NCI-H2081 treated with DMSO at 0.1 percent for 48 hours (cell line): ENCODE measurements at regions not wholly inside any gene's neighbourhood (a gene's known extent, or its start where the extent isn't known, plus 50 kb on each side); places are given as distances from the start of the nearest gene placed in this dataset.
"Not testable (repeated sequence)": the region's sequence is repeated elsewhere in the genome, so short reads cannot be mapped to it uniquely, and the experiment has no call there.

Experiments used
- DNase-seq: peaks from one replicate; lab custom pipeline; 2025; lab: John Stamatoyannopoulos, UW

GRCh38 chr3:22318325-22318724 is 567.3 kb upstream of the ZNF385D start:
- DNase-seq = no peak

- DNase-seq = no peak
Measured at GRCh38 chr3:22319446-22319845, 568.4 kb upstream of the ZNF385D start.

- no peak for DNase-seq
Measured at GRCh38 chr3:22322861-22323260, 571.9 kb upstream of the ZNF385D start.

- DNase-seq = no peak
Measured at GRCh38 chr3:22326305-22326704, 575.3 kb upstream of the ZNF385D start.

GRCh38 chr3:22334996-22335395 is 584.0 kb upstream of the ZNF385D start:
- no peak for DNase-seq

DNA sequence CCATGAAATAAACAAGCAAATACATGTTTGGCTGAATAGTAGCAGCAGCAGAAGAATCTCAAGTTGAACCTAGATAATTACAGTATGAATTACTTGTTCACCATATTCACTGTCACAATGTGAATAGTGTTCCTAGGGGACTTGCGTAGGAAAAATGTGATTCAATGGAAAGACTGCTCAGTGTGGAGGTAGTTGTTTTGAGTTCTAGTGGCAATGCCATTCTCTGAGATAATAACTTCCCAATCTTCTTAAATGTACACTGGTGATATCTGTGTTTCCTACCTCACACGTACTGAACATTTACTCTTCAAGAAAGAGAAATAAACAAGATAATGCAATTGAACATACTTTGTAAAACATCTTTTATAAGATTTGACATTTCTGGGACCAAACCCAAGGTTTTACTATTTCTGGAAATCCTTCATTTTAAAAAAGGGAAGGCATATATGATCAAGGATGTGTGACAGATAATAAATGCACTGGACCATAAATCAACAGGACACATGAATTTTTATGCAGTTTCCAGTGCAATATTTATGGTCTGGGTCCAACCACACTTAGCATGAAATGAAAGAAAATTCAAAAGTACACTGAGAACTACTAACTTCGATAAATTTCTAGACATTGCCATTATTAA is 598.3 kb upstream of the ZNF385D start:
- no peak for DNase-seq

GRCh38 chr3:22351806-22352205 is 600.8 kb upstream of the ZNF385D start:
- no peak for DNase-seq

DNA sequence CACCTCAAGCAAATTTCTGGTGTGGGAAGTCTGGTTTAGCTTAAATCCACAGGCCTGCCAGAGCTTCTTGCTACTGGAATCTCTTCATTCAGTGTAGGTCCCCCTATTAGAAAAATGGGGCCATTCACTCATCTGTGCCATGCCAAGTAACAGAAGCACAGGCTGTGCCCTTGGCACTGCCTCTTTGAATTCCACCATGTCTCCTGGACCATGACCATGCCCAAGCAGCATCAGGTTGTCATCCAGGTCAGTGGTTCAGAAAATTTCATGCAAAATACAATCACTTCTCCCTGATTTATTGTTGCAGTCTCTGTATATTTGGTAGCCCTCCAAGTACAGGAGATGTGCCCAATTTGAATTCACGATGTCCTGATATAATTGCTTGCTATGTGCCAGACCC is 602.1 kb upstream of the ZNF385D start:
- DNase-seq = no peak

DNA sequence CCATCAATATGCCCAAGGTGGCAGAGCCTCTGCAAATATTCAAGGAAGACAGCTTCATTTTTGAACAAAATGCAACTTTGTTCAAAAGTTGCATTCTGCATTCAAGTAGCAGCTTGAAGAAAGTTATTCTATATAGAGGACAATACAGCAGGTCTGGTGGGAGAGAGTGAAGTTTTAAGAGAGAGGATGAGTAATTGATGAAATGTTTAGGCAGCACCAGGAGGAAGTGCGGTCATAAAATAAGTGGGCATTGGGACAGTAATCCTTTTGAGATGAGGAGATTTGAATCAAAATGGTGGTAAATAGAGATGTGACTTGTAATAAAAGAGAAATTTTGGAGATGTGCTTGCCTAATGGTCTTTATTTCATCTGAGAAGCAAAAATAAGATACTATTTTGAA is 607.3 kb upstream of the ZNF385D start:
- DNase-seq = no peak

- no peak for DNase-seq
Measured at GRCh38 chr3:22360164-22360563, 609.2 kb upstream of the ZNF385D start.

DNA sequence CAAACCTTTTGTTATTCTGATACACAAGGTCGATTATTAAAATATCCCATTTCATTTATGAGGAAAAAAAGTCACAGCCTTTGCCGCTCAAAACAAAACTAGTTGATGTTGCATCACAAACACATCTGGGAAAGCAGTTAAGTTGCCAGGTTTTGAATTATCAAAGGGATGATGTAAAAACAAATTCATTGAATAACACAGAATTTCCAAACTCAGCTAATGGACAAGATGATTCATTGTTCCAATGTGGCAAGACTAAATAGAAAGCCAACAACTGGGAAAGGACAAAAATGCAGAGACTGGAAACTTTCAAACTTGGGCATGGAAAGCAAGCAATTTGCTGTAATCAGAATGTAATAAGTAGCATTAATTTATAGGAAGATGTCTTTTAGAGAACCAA is 610.0 kb upstream of the ZNF385D start:
- DNase-seq = no peak

- DNase-seq = no peak
Measured at GRCh38 chr3:22361521-22361920, 610.5 kb upstream of the ZNF385D start.

- no peak for DNase-seq
Measured at GRCh38 chr3:22364851-22365250, 613.8 kb upstream of the ZNF385D start.

GRCh38 chr3:22366781-22367180 is 615.8 kb upstream of the ZNF385D start:
- DNase-seq = no peak

DNA sequence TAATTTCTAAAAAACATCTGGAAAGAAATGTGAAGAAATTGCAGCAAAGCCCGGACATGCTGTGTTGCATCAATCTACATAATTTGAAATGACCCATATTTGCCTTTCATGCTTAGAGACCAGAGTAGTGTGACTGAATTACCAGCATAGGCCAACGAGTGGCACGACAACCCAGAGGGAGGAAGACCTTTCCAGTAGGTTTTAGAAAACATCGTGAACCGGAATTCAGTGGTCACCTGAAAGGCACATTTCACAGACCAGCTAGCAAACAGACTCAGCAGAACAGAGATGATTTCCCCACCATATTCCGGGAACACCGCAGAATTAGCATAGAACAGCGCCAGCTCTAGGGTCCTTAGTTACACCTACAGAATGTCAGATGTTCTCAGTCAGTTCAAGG is 620.0 kb upstream of the ZNF385D start:
- no peak for DNase-seq

DNA sequence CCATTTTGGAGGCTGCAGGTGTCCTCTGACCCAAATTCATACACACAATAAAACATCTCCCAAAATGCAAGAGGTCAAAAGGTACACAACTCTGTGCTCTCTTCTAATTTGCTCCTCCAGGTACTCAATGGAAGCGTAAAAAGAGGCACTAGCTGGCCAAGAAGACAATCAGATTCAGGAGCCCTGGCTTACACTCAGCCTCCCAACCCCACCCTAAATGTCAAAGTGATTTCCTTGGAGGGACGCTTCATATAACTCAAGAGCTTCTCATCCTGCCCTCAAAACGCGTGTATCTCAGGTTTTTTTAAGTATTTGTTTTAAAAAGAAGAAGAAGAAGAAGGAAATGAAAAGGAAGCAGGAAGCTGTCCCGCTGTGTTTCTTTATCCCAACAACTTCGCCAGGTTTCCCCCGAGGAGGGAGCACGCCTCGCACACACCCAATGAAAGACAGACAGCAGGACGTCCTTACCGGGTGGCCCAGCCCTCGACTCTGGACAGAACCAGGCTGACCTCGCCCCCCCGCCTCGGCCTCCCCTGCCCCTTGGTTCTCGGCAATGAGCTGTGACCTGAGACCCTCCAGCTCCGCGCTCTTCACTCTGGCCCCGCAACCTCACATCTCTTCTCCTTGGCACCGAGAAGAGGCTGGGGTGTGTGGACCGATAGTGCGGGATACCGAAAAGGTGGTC is 620.7 kb upstream of the ZNF385D start:
- no peak for DNase-seq

- no peak for DNase-seq
Measured at GRCh38 chr3:22372292-22373062, 621.5 kb upstream of the ZNF385D start.

DNA sequence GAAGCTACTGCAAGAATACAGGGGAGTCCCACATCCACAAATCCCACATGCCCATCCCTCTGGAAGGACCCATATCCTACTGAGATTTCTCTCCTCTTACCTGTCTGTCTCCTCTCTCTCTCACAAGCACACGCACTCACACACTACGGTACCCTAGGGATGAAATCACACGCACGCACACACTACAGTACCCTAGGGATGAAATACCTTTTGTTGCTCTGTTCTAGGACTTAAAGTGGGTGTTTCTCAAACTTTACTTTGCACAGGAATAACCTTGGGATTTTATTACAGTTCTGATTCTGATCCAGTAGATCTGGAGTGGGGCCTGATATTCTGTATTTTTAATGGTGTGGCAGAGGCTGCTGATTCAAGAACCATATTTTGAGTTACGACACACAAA is 622.2 kb upstream of the ZNF385D start:
- DNase-seq = no peak

DNA sequence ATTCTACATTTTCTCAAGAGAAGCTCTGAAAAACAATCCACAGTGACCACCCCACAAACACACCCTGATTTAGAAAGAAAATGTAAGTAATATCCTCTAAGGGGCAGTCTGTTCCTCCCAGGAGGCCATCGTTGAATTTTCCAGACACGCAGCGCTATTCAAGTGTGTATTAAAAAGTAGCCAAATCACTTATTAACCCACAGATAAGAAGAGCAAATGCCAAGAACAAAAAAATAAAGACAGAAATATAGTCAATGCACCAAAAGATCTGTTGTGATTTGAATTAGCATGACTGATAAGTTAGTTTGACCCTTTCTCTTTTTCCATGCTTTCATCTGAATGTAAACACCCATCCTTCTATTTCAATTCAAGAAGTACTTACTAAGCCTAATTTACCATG is 622.8 kb upstream of the ZNF385D start:
- no peak for DNase-seq

GRCh38 chr3:22377421-22377820 is 626.4 kb upstream of the ZNF385D start:
- DNase-seq = no peak

DNA sequence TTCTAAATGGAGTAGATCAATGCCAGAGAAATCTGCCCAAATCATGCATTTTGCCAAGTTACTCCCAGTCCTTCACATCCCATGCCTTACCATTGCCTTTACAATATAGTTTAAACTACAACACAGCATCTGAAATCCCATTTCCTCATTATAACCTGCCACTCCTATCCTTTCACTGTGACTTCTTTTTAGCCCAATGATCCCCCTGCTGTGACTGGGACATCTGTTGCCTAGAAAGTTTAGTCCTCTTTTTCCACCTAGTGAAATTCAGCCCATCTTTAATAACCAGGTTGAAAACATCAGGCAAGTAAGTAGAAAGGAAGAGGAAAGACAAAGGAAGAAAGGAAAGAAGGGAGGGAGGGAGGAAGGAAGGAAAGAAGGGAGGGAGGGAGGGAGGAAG is 627.9 kb upstream of the ZNF385D start:
- DNase-seq = no peak

- no peak for DNase-seq
Measured at GRCh38 chr3:22380253-22380652, 629.2 kb upstream of the ZNF385D start.

GRCh38 chr3:22381564-22381963 is 630.6 kb upstream of the ZNF385D start:
- DNase-seq = not testable (repeated sequence)
